Duodenal mucosa (tissue), 2 donors: ENCODE measurements at regions not wholly inside any gene's neighbourhood (a gene's known extent, or its start where the extent isn't known, plus 50 kb on each side); places are given as distances from the start of the nearest gene placed in this dataset.

Experiments
- H3K27ac ChIP-seq: one replicate; pipeline ENCODE4 v1.7.0; 2013; ENCODE audit warnings: low read depth, low read length
- H3K27me3 ChIP-seq, 2 donors: one replicate each; pipeline ENCODE4 v1.7.0; 2013; ENCODE audit warnings: low read length in 2 of 2, control low read depth in 1 of 2; ENCODE audit not compliant: insufficient read depth in 2 of 2, control insufficient read depth in 1 of 2
- H3K36me3 ChIP-seq, 2 donors: one replicate each; pipeline ENCODE4 v1.7.0; 2013; ENCODE audit warnings: low read length in 2 of 2, control low read depth in 1 of 2; ENCODE audit not compliant: insufficient read depth in 2 of 2, control insufficient read depth in 1 of 2
- H3K4me1 ChIP-seq, 2 donors: one replicate each; pipeline ENCODE4 v1.7.0; 2013; ENCODE audit warnings: low read length in 2 of 2, control low read depth in 1 of 2; ENCODE audit not compliant: insufficient read depth in 2 of 2, control insufficient read depth in 1 of 2
- H3K4me3 ChIP-seq, 2 donors: one replicate each; pipeline ENCODE4 v1.7.0; 2013; ENCODE audit warnings: low read length in 2 of 2, low read depth in 1 of 2
- H3K9ac ChIP-seq, 2 donors: one replicate each; pipeline ENCODE4 v1.7.0; 2013; ENCODE audit warnings: low read length in 2 of 2, low read depth in 1 of 2
- H3K9me3 ChIP-seq, 2 donors: one replicate each; pipeline ENCODE4 v1.7.0; 2013; ENCODE audit warnings: low read length in 2 of 2, control low read depth in 1 of 2; ENCODE audit not compliant: control insufficient read depth in 1 of 2

DNA sequence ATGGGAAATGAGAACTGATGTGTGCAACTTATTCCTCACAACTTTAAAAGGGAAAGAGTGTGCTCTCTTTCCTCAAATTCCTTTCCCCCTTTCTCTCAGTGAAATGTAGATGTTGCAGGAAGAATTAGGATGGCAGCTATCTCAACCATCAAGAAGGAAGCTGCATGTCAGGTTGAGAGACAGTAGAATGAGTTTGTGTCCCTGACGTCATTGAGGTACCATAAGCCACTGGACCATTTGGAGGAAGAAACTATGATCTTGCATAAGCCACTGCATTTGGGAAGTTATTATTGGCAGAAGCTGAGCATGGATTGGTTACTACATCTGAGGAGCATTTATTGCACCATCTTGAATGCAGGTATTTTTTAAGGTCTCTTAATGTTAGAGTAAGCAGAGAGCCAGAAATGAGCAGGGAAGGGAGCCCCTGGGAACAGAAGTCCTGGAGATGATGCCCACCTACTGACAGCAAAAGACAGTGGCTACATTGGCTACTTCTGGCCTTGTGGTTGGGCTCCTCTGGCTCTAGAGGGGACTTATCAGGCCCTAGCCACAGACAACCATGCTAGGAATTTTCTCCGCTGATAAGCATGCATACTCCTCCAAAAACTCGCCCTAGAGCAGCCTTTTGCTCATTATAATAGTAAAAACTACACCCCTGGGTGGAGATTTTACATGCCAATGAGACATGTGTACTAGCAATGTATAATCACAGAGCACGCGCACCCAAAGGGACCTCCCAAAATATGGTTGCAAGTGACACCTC, 249.0 kb upstream of the SALL1 start:
- Histone ChIP-seq H3K27ac (no peak overlapping the region), H3K4me1 (peaks cover 0 to 29% of the 10 kb centered on the region in 2 donors)

GRCh38 chr16:51394421-51394820, 243.4 kb upstream of the SALL1 start:
- Histone ChIP-seq H3K27ac (no peak overlapping the region), H3K36me3 (no peaks in the 10 kb centered on the region), H3K4me3 (no peak overlapping the region), H3K9ac (no peak overlapping the region), H3K4me1 (no peaks in the 10 kb centered on the region), H3K9me3 (peaks cover 0 to 2% of the 10 kb centered on the region in 2 donors), H3K27me3 (no peaks in the 10 kb centered on the region)

More for the DNA sequence above, 249.0 kb upstream of the SALL1 start:
- Histone ChIP-seq H3K36me3 (no peaks in the 10 kb centered on the region), H3K9me3 (peaks cover 0 to 4% of the 10 kb centered on the region in 2 donors), H3K27me3 (no peaks in the 10 kb centered on the region), H3K4me3 (no peak overlapping the region), H3K9ac (no peak overlapping the region)

- H3K4me1 ChIP-seq = no peaks in the 10 kb centered on the region
- H3K9me3 ChIP-seq = peaks cover 0 to 4% of the 10 kb centered on the region in 2 donors
Observed at GRCh38 chr16:51393381-51394005, 242.4 kb upstream of the SALL1 start.

DNA sequence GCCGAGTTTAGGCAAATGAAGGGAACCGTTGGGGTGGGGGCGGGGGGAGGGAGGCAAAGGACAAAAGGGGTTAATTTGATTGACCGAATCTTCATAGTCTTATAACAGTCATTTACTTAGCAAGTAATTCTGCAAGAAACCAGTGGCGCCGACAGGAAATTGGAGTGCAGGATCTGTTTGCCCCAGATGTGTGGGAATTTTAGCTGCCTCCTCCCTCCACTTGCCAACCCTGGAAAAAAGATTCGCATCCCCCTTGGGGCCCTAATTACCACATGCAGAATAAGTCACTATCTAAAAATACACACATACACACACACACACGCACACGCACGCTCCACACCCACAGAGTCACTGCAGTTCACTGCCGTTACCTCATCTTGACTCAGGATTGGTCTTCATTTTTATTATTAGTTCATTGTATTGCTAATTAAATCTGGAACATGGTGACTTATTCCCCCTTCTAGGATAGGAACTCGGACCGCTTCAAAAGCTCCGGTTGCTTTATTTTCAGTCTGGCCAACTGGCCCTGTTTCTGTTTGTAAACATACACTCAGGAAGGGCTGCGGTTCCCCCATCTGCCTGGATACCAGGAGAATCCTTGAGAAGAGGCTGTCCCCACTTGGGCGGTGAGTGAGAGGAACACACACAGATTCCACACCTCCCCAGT, 241.6 kb upstream of the SALL1 start:
- Histone ChIP-seq H3K36me3 (no peaks in the 10 kb centered on the region), H3K4me1 (no peaks in the 10 kb centered on the region), H3K27me3 (no peaks in the 10 kb centered on the region), H3K27ac (no peak overlapping the region), H3K9ac (no peak overlapping the region), H3K9me3 (peaks cover 0 to 4% of the 10 kb centered on the region in 2 donors), H3K4me3 (no peak overlapping the region)

More at GRCh38 chr16:51393381-51394005, 242.4 kb upstream of the SALL1 start:
- H3K9ac ChIP-seq = no peak overlapping the region
- H3K4me3 ChIP-seq = no peak overlapping the region
- no peaks in the 10 kb centered on the region for H3K36me3 ChIP-seq
- H3K27ac ChIP-seq = no peak overlapping the region
- no peaks in the 10 kb centered on the region for H3K27me3 ChIP-seq

DNA sequence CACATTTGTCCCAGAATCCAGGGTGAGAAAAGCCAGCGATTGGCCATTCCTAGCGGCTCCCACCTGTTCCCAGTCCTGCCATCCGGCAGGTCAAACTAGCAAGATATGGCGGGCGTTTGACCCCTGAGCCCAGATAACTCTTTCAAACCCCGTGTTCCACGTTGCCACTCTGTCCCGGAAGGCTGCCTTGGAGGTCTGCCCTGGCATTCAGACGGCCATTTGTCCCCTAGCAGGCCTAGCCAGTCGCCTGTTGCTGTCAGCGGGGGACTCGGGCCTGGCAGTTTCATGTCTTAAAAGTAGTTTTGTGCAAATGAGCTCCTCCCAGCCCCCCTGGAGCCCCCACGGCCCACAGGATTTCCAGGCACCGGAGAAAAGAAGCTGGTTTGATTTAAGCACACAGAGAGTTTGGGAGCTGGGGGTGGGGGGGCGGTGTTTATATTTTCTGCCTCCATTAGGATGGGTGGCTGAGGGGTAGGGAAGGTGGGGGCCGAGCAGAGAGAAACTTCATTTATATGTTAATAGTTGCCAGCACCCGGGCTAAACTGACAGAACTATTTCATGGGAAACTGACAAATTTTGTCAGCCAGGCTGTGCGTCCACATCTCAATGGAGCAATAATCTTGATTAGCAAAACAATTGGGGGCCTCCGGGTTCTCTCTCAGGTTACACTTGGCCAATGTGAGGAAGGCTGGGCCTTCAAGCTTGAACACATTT, 240.9 kb upstream of the SALL1 start:
- no peaks in the 10 kb centered on the region for H3K27me3 ChIP-seq
- H3K36me3 ChIP-seq = no peaks in the 10 kb centered on the region
- no peaks in the 10 kb centered on the region for H3K4me1 ChIP-seq
- H3K9ac ChIP-seq = no peak overlapping the region
- H3K9me3 ChIP-seq = peaks cover 0 to 4% of the 10 kb centered on the region in 2 donors
- no peak overlapping the region for H3K4me3 ChIP-seq
- H3K27ac ChIP-seq = no peak overlapping the region

- Histone ChIP-seq H3K4me1 (no peaks in the 10 kb centered on the region), H3K9ac (no peak overlapping the region), H3K27me3 (no peaks in the 10 kb centered on the region), H3K27ac (no peak overlapping the region), H3K4me3 (no peak overlapping the region), H3K9me3 (peaks cover 0 to 4% of the 10 kb centered on the region in 2 donors), H3K36me3 (no peaks in the 10 kb centered on the region)
Observed at GRCh38 chr16:51390877-51391276, 239.8 kb upstream of the SALL1 start.

DNA sequence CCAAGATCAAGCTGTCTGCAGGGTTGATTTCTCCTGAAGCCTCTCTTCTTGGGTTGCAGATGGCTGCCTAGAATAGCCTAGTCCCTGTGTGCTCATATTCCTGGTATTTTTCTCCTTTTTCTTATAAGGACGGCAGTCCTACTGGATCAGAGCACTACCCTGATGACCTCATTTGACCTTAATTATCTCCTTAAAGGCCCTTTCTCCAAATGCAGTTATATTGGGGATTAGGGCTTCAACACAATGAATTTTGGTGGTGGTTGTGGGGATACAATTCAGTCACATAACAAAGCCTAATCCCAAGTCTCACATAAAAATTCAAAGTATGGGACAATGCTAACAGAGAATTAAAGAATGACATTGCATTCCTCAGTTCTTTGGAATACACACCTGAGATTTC, 238.8 kb upstream of the SALL1 start:
- H3K27ac ChIP-seq = no peak overlapping the region
- peaks cover 0 to 4% of the 10 kb centered on the region in 2 donors for H3K9me3 ChIP-seq

GRCh38 chr16:51388516-51388951, 237.5 kb upstream of the SALL1 start:
- Histone ChIP-seq H3K4me3 (no peak overlapping the region), H3K9ac (no peak overlapping the region), H3K27me3 (no peaks in the 10 kb centered on the region), H3K36me3 (no peaks in the 10 kb centered on the region), H3K4me1 (no peaks in the 10 kb centered on the region), H3K27ac (no peak overlapping the region), H3K9me3 (peaks cover 0 to 4% of the 10 kb centered on the region in 2 donors)

More for the DNA sequence above, 238.8 kb upstream of the SALL1 start:
- no peak overlapping the region for H3K4me3 ChIP-seq
- no peak overlapping the region for H3K9ac ChIP-seq
- no peaks in the 10 kb centered on the region for H3K36me3 ChIP-seq
- no peaks in the 10 kb centered on the region for H3K4me1 ChIP-seq
- H3K27me3 ChIP-seq = no peaks in the 10 kb centered on the region

- no peak overlapping the region for H3K9ac ChIP-seq
- no peak overlapping the region for H3K4me3 ChIP-seq
- H3K36me3 ChIP-seq = no peaks in the 10 kb centered on the region
- no peaks in the 10 kb centered on the region for H3K9me3 ChIP-seq
- H3K27me3 ChIP-seq = no peaks in the 10 kb centered on the region
- no peaks in the 10 kb centered on the region for H3K4me1 ChIP-seq
- H3K27ac ChIP-seq = no peak overlapping the region
Observed at GRCh38 chr16:51383909-51384308, 232.8 kb upstream of the SALL1 start.
